Globus pallidus (tissue), 1 donor: ENCODE measurements at regions not wholly inside any gene's neighbourhood (a gene's known extent, or its start where the extent isn't known, plus 50 kb on each side); places are given as distances from the start of the nearest gene placed in this dataset.
"Not testable (repeated sequence)": the region's sequence is repeated elsewhere in the genome, so short reads cannot be mapped to it uniquely, and the experiment has no call there.

Source experiments
- DNase-seq: peaks from one replicate; pipeline ENCODE4 v3.0.0-alpha.2; 2015; ENCODE audit warnings: low spot score

DNA sequence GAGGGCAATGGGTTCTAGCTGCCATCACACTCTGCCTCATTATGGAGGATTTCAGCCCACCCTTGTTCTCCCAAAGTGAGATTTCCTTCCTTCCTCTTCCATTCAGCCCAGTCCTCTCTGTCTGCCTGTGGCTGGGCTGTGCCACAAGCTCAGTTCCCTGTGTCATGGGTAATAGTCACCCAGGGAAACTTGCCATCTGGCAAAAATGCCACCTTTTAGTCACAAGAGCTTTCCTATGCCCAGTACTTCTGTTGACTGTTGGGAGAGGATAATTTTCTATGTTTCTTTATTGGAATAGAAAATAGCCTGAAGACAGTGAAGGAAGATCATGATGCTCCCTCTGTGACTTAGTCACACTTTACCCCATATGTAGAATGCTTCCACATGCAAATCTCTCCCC is 71.4 kb downstream of the TLR4 start:
- DNase-seq = peak; percentile 40

DNA sequence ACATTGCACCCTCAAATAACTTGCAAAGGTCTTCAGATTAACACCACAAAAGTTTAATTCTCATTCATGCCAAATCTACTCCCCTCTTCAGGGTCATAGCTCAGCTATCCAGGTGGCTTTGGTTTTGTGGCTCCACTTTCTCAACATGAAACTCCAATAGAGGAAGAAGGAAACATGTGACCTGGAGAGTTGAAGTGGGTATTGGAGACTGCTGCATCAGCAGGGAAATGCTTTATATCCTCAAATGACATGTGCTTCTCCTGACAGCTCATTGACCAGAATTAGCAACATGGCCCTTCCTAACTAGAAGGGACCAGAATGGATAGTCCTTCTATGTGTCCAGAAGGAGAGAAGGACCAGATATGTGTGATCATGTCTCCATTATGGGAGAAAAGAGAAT is 73.6 kb downstream of the TLR4 start:
- DNase-seq = peak; percentile 48

DNA sequence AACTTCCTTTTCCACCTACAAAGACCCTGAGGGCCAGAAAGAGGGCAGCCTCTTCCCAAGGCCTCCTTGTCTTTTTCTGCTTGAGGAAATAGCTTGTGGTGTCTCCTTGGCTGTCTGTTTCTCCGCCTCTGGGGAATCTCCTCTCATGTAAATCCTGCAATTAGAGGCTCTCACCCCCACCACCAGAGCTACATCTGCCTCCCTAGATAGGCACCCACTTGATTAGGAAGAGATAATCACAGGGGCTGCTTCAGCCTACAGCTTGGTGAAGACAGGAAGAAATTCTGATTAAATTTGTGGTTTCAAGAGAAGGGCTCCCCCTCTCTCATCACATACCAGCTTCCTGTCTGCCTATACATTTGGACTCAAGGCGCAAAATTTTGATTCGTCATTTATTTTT is 75.6 kb downstream of the TLR4 start:
- DNase-seq = no peak

DNA sequence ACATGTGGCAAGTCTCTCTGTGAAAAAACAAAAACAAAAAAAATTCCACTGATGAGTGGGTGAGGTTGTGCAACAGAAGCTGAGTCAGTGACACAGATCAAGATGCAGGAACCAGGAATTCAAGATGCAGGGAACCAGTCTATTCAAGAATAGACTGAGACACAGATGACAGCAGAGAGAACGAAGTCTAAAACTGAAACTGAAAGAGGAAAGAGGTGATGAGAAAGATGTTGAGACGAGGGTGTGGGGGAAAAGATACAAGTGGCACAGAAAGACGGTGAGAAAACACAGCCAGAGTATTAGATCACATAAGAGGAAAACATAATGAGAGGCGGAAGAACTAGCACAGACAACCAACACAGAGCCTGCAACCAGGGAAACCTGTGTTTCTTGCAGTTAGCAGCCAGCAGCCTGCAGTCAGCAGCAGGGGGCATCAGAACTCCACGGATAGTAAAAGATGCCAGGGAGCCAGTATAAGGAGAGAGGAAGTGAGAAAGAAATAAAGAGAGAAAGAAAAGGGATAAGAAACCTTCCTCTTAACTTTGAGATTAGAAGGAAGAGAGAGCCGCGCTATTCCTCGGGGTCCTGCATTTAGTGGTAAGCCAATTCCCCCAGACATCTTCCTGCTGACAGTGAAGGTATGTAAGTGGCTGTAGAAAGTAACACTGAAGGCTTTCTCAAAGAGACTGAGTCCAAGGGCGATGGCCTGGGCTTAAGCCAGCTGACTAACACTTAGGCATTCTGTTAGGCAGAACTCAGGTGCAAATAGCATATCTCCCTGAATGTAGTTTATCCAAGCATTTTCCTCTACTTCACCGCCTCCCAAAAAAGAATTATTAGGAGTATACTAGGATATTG is 79.0 kb downstream of the TLR4 start:
- DNase-seq = peak; percentile 90

DNA sequence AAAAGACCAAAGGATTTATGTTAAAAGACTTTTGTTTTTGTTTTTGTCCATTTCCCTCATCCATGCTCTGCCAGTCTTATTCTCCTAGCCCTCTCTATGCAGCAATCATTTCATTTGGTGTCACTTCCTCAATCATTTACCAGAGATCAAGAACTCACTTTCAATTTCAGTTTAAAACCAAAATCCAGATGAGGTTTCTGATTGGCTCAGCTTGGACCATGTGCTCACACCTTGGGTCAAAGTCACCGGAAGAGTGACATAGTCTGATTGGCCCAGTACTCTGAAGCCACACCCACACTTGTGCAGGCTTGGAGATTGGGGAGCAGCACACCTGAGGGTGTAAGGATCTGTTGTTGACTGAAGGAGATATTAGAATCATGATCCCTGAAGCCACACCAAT is 79.6 kb downstream of the TLR4 start:
- DNase-seq = peak; percentile 35

DNA sequence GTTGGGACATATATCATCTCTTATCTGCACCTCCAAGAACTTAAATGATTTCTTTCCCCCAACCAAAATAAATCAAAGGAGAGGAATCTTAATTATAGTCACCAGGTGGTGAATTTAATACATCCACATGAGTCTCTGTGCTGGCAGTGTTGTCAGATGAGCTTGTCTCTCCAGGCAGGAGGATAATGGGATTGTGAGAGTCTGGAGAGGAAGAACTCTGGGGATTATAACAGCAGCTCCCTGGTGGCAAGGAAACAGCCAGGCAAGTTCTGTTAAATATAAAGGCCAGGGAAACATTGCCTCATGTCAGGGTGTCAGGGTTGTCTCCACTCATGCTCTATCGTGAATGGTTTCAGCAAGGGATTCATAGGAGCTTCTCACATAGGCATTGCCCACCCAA is 80.8 kb downstream of the TLR4 start:
- no peak for DNase-seq

DNA sequence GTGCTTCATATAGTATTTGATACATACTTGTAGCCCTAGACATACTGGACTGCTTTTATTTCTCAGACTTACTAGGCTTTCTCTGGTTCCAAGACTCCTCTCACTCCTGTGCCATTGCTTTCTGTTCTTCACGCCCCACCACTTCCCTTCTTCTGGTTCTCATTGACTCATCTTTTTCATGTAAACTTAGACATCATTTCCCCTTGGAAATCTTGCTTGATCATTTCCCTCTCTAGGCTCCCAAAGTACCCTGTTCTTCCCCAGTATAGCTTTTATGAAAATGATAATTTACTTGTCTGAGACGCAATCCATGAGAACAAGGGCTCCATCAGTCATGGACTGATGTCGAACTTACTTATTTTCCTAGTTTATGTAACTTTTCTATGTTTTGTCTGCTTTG is 83.5 kb downstream of the TLR4 start:
- DNase-seq = no peak

DNA sequence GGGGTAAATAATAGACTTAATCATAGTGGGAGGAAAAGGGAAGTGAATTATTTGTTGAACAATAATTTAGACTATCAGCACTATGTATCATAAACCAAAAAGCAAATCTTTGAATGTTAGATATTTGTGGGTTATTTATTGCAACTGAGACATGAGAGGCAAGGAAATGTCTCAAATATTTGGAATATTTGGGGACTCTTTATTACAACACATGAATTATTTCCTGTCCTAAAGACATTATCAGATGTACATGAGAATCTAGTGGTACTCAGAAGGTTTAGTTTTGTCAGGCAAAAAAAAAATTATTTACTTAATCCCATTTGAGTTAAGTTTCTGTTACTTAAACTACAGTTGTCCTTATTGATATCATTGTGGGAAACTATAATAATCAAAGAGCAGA is 91.1 kb downstream of the TLR4 start:
- no peak for DNase-seq

DNA sequence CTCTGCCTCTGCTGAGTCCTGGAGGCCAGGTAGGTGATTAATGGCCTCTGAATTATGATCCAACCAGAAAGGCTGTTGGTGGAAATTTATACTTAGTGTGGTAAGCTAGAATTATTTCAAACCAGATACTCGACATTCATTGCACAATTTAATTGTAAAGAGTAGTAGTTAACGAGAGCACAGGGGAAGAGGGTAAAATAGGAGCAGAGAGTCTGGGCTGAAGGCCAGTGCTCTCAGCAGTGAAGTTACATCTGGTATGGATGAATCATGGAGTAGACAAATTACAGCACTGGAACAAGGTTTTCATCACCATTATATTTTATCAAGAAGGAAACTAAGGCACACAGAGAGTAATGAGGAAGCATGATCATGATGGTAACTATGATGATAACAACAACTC is 92.5 kb downstream of the TLR4 start:
- no peak for DNase-seq

DNA sequence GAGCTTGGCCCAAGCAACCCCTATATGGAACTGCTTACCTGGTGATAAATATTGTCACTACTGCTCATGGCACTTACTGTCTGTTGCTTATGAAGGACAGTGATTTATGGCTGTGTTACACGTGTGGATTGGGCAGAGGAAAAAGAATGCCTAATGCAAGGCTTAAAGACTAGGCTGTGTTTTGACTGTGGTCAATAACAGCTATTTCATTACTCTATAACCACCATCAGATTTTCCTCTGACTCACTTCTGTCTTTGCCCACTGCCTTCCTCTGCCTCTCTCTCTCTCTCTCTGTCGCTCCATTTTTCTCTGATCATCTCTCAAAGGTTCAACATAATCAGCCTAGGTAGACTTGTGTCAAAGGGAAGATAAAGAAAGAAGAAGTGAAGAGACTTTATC is 96.2 kb downstream of the TLR4 start:
- DNase-seq = no peak

DNA sequence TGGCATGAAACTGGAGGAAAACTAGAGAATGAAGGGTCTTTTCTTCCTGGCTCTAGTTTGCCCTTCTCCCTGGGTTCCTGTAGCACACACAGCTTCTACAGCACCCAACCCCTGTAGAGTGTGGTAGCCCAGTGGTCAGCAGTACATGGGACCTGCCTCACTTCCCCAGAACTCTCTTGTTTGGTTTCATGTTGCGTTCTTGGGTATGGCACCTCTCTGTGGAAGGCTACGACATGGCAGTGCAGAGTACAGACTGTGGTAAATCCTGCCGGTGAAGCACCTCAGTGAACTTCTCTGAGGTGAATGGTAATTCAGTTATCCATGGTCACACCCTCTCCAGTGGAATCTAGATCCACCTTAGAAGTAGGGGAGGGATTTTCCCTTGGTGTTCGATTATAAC is 105.5 kb downstream of the TLR4 start:
- DNase-seq = no peak

DNA sequence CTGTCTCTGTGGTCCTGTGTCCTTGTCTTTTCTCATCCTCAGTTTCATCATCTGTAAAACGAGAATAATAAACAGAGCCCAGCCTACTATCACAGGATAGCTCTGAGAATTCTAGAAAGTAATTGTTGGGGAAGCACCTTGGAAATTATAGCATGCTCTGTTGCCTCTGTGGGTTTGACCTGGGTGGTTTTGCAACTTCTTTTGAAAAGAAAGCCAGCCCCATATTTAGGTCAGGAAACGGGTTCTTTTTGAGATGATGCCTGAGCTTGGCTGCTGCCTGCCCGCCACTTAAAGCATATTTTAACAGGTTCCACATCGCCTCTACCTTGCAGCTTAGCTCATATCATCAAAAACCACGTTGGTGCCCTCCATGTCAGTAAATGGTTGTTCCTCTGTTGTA is 111.1 kb downstream of the TLR4 start:
- no peak for DNase-seq

DNA sequence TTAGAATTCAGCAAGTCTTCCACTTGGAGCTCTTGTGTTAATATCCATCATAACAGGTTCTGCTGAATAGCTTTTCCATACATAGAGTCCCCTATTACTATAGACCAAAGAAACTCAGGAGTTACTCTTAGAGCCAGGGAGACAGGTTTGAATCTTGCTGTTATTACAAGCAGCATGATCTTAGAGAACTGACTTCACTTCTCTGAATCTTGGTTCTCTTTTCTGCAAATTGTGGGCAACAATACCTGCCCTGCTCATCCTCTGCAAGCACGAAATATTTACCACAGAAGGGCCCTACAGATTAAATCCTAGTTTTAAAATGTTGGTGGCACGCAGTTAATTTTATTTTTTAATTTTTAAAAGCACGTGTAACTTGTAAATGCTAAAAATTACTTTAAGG is 111.7 kb downstream of the TLR4 start:
- no peak for DNase-seq

DNA sequence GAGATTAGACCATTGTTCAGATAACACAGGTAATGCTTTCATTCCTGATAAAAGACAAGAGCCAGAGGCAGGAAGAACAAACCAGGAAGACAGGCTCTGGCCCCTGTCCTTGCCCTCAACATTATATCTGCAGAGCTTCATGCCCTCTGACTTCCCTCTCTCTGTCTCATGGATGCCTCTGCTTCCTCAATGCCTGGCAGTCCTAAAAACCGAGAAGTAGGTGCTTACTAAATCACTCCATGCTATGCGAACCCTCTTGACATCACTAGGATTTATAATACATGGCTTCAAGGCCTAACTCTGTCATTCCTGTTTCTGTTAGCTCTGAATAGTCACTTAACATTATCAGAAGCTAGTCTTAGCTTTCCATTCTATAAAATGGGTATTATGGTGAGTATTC is 117.8 kb downstream of the TLR4 start:
- DNase-seq = no peak

DNA sequence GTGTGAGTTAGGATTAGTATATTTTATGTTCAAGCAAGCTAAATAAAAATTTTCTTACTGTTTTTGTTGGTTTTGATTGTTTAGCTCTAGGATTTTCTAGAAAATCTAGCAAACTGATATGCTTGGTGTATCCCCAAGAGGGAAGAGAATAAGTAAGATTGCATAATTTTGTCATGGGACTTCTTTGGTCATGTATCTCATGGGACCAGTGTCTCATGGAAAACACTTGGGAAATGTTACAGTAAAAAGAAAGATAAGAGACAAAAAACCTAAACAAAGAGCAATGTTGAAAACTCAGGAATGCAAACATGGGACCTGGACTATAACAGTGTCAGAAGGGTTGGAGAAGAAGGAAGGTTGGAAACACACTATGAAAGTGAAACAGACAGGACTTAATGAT is 119.4 kb downstream of the TLR4 start:
- DNase-seq = no peak

DNA sequence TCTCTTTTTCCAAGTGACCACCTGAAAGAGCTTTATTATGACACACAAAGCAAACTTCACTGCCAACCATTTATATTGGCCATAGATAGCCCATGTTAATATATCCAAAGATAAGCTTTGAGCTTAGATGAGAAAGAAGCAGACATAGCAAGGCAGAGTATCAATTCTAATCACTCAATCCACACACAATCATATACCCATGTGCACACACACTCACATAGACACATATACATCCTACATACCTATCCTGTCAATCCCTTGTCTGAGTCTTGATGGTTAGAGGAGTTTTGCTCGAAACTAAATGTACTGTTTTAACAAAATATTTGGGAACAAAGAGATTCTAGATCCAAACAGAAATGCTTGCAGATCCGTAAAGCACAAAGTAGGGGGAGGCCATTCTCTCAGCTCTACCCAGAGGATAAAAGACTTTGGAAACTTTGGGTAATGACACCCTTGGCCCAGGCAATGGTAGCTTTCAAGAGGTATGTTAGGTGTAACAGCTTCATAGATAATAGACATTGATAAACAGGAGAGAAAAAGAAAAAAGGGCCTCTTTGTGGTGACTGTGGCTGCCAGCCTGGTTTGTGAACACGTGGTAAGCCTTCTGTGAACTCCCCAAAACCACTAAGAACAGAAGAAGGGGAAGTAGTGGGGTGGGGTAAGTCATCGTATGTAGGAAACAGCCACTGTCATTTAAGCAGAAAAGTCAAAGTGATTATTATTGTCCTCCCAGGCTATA is 121.6 kb downstream of the TLR4 start:
- peak; percentile 26 for DNase-seq

DNA sequence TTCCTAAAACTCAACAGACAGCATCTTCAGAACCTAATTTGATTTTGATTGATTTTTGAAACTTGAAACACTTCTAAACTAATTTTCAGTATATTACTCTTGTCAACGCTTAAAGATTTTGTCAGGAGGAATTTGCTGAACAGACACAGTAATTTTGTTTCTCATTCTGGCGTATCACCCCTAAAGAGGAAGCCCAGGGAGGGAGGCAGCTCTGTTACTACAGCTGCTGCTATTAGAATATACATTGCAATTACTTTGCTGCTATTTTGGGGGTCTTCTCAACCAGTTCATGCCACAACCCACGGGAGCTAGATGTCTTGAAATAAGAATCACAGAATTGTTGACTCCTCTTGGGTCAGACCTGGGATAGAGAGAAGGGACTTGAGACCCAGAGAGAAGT is 122.6 kb downstream of the TLR4 start:
- DNase-seq = no peak

DNA sequence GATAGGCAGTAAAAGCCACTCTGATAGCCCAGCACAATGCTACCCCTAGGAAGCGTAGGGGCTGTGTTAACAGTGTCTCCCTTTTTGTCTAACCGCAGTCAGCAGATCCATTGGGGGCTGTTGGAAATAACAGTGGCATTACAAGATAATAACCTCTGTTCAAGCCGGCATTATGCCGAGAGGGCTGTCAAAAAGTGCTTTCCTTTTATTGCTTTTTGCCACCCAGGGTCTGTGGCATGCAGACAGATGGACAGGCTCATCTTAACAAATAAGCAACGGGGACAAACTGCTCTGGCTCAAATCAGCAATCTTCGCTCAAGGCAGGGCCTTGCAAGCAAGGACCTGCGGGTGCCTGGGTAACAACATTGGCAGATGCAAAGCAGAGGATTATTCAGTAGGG is 123.3 kb downstream of the TLR4 start:
- DNase-seq = no peak

DNA sequence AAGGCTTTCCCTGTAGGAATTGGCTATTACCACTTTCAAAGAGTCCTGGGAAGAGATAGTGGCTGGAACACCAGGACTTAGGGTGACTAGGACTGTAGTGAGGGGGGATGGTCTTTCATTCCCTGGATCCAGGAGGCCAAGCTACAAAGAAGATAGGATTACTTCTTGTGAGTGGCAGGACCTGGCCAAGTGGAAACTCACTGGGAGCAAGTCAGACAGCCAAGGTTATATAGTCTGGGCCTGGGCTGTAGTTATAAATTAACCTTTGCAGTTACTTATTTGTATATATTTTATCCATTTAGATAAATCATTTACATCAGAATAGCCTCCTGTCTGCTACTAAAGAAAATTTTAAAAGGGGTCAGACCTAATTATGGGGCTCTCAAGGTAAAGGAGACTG is 124.3 kb downstream of the TLR4 start:
- DNase-seq = no peak

DNA sequence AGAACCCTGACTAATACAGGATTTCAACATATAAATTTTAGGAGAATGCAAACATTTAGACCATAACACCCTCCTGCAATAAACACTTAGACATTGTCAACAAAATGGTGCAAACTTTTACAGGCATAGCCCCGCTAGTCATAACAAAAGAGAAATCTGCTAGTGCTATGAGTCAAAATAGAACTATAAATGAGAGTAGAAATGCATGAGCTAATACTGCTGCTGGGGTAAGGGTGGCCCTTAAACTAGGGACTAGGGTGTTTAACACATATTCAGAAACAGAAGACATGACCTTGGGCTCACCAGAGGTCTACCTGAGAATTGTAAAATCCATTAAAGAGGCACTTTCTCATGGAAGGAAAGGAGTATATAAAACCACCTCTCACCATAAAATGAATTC is 131.6 kb downstream of the TLR4 start:
- no peak for DNase-seq

DNA sequence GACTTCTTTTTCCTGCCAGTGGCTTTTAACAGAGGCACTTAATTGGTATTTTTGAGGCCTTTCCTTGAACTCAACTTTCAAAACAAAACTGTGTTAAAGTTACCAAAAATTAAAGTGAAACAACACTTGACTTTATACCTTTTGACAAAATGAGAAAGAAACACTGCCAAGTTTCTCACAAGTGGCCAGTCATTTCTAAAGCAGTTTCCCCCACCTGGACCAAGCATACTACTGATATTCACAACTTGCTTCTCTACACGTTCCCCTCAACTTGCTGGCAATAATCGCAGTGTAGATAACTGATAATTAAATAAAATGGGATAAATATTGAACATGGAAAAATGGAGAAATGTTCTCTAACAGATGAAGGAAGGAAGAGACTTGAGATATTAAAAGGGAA is 135.7 kb downstream of the TLR4 start:
- DNase-seq = no peak

DNA sequence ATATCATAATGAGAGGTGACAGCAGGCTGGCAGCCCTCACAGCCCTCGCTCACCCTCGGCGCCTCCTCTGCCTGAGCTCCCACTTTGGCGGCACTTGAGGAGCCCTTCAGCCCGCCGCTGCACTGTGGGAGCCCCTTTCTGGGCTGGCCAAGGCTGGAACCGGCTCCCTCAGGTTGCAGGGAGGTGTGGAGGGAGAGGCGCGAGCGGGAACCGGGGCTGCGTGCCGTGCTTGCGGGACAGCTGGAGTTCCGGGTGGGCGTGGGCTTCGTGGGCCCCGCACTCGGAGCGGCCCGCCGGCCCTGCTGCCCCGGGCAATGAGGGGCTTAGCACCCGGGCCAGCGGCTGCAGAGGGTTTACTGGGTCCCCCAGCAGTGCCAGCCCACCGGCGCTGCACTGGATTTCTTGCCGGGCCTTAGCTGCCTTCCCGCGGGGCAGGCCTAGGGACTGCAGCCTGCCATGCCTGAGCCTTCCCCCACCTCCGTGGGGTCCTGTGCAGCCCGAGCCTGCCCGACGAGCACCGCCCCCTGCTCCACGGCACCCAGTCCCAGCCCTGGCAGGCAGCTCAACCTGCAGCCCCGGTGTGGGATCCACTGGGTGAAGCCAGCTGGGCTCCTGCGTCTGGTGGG is 147.7 kb downstream of the TLR4 start:
- DNase-seq = not testable (repeated sequence)

DNA sequence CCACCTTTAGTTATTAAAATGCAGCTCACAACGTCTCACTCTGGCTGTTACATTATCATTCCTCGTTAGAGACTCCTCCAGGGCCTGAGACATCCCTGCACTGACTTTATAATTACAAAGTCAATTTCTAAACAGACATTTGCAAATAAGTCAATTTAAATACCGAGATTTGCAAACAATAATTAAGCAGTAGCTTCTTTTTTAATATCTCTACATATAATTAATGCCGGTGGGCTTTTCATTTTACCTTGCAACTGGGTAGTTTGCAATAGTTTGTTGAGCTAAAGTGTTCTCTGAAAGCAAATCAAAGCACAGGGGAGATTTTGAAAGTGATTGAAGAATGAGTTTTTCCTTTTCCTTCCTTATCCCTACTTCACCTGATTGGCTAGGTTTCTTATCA is 154.4 kb downstream of the TLR4 start:
- DNase-seq = no peak
